Astrocyte (in vitro differentiated cells and primary cell): ENCODE measurements at regions not wholly inside any gene's neighbourhood (a gene's known extent, or its start where the extent isn't known, plus 50 kb on each side); places are given as distances from the start of the nearest gene placed in this dataset.

Source experiments
- DNase-seq: peaks from one replicate; pipeline ENCODE4 v3.0.0-alpha.2; 2010; ENCODE audit warnings: low read depth
- FAIRE-seq: peaks from 2 replicates; lab custom pipeline; 2011; peaks lifted over from hg19 to GRCh38; lab: Jason Lieb, UNC
- H2AFZ ChIP-seq: 2 replicates; pipeline ENCODE4 v1.6.0; 2012; ENCODE audit warnings: low read depth, low read length, inconsistent platforms
- H3K27ac ChIP-seq: 2 replicates; pipeline ENCODE4 v1.5.1; 2011; ENCODE audit warnings: low read depth, low read length, inconsistent platforms
- H3K27me3 ChIP-seq: 2 replicates; pipeline ENCODE4 v1.6.0; 2011; ENCODE audit warnings: low read length, inconsistent platforms; ENCODE audit not compliant: insufficient read depth
- H3K36me3 ChIP-seq: 2 replicates; pipeline ENCODE4 v1.5.1; 2011; ENCODE audit warnings: low read length, inconsistent platforms; ENCODE audit not compliant: insufficient read depth
- H3K4me1 ChIP-seq: 2 replicates; pipeline ENCODE4 v1.5.1; 2011; ENCODE audit warnings: low read length, inconsistent platforms; ENCODE audit not compliant: insufficient read depth
- H3K4me2 ChIP-seq: 2 replicates; pipeline ENCODE4 v1.6.0; 2012; ENCODE audit warnings: low read length, inconsistent platforms
- H3K4me3 ChIP-seq: 2 replicates; pipeline ENCODE4 v1.5.1; 2011; ENCODE audit warnings: low read depth, mild to moderate bottlenecking, low read length, inconsistent platforms; ENCODE audit not compliant: insufficient read depth
- H3K79me2 ChIP-seq: 2 replicates; pipeline ENCODE4 v1.6.0; 2012; ENCODE audit warnings: mild to moderate bottlenecking, low read length, inconsistent platforms; ENCODE audit not compliant: insufficient read depth
- H3K9ac ChIP-seq: 2 replicates; pipeline ENCODE4 v1.6.0; 2012; ENCODE audit warnings: mild to moderate bottlenecking, low read length, inconsistent platforms
- H3K9me3 ChIP-seq: 2 replicates; pipeline ENCODE4 v1.5.1; 2012; ENCODE audit warnings: low read depth, mild to moderate bottlenecking, low read length, inconsistent platforms; ENCODE audit not compliant: insufficient read depth
- H4K20me1 ChIP-seq: 2 replicates; pipeline ENCODE4 v1.6.0; 2012; ENCODE audit warnings: low read length, inconsistent platforms; ENCODE audit not compliant: insufficient read depth
- H3K27ac Mint-ChIP-seq: one replicate; pipeline ENCODE4 v1.8.0; 2021; ENCODE audit warnings: mild to moderate bottlenecking, mixed read lengths; ENCODE audit not compliant: unreplicated experiment
- H3K27me3 Mint-ChIP-seq: one replicate; pipeline ENCODE4 v1.8.0; 2021; ENCODE audit warnings: low read depth, mixed read lengths; ENCODE audit not compliant: unreplicated experiment
- H3K36me3 Mint-ChIP-seq: one replicate; pipeline ENCODE4 v1.8.0; 2021; ENCODE audit warnings: low read depth, mixed read lengths; ENCODE audit not compliant: unreplicated experiment
- H3K4me1 Mint-ChIP-seq: one replicate; pipeline ENCODE4 v1.8.0; 2021; ENCODE audit warnings: low read depth, mixed read lengths; ENCODE audit not compliant: unreplicated experiment
- H3K4me3 Mint-ChIP-seq: one replicate; pipeline ENCODE4 v1.8.0; 2021; ENCODE audit warnings: mild to moderate bottlenecking, moderate library complexity, mixed read lengths; ENCODE audit not compliant: unreplicated experiment
- H3K9me3 Mint-ChIP-seq: one replicate; pipeline ENCODE4 v1.8.0; 2021; ENCODE audit warnings: mild to moderate bottlenecking, mixed read lengths; ENCODE audit not compliant: unreplicated experiment
- CTCF ChIP-seq: IDR thresholded peaks from 2 replicates; pipeline ENCODE4 v1.5.1; 2011; ENCODE audit warnings: low read depth, mild to moderate bottlenecking, inconsistent platforms, low read length, moderate library complexity; ENCODE audit not compliant: insufficient read depth
- EZH2 ChIP-seq: IDR thresholded peaks from 2 replicates; pipeline ENCODE4 v1.6.1; 2012; ENCODE audit warnings: mild to moderate bottlenecking, low read length, inconsistent platforms; ENCODE audit not compliant: insufficient read depth

- Mint-ChIP-seq H3K27me3 (peaks cover 14% of the 10 kb centered on the region), H3K4me3 (peak overlapping the region; percentile 94), H3K36me3 (no peaks in the 10 kb centered on the region), H3K9me3 (no peaks in the 10 kb centered on the region), H3K27ac (peak overlapping the region; percentile 85), H3K4me1 (peaks cover 7% of the 10 kb centered on the region)
- peak overlapping the region; percentile 83 for H2AFZ ChIP-seq
- peak overlapping the region; percentile 99 for H3K4me2 ChIP-seq
- DNase-seq (peak; percentile 69), FAIRE-seq (no peak)
- peaks cover 16% of the 10 kb centered on the region for H3K4me1 ChIP-seq
- H3K27ac ChIP-seq, result no peak overlapping the region
- TF ChIP-seq CTCF (no peak), EZH2 (no peak)
- peak overlapping the region; percentile 64 for H3K9ac ChIP-seq
- peak overlapping the region; percentile 75 for H3K4me3 ChIP-seq
- no peaks in the 10 kb centered on the region for H3K36me3 ChIP-seq
- H3K79me2 ChIP-seq, result peaks cover 3% of the 10 kb centered on the region
- peaks cover 13% of the 10 kb centered on the region for H4K20me1 ChIP-seq
- no peaks in the 10 kb centered on the region for H3K9me3 ChIP-seq
- no peaks in the 10 kb centered on the region for H3K27me3 ChIP-seq
These were observed 226.9 kb upstream of the CRY1 start for GRCh38 chr12:107320033-107320928.

- Mint-ChIP-seq H3K9me3 (no peaks in the 10 kb centered on the region), H3K4me1 (peaks cover 7% of the 10 kb centered on the region), H3K27ac (peak overlapping the region; percentile 85), H3K27me3 (peaks cover 13% of the 10 kb centered on the region), H3K36me3 (no peaks in the 10 kb centered on the region), H3K4me3 (peak overlapping the region; percentile 94)
- Histone ChIP-seq H2AFZ (peak overlapping the region; percentile 83), H3K9me3 (no peaks in the 10 kb centered on the region), H3K4me2 (peak overlapping the region; percentile 99), H3K79me2 (peaks cover 3% of the 10 kb centered on the region), H3K27me3 (no peaks in the 10 kb centered on the region), H4K20me1 (peaks cover 13% of the 10 kb centered on the region), H3K36me3 (no peaks in the 10 kb centered on the region), H3K4me3 (peak overlapping the region; percentile 75), H3K4me1 (peaks cover 16% of the 10 kb centered on the region), H3K9ac (peak overlapping the region; percentile 64), H3K27ac (no peak overlapping the region)
- TF ChIP-seq EZH2 (no peak), CTCF (no peak)
- FAIRE-seq (no peak), DNase-seq (peak; percentile 59)
These were observed 227.7 kb upstream of the CRY1 start for GRCh38 chr12:107320929-107321631.
